Stomach (tissue), 8 donors: ENCODE measurements at regions not wholly inside any gene's neighbourhood (a gene's known extent, or its start where the extent isn't known, plus 50 kb on each side); places are given as distances from the start of the nearest gene placed in this dataset.

Experiments used
- DNase-seq, 2 donors: peaks; one replicate each; pipeline versions ENCODE4 v3.0.0 to v3.0.0-alpha.2; 2013 to 2019
- H3K27ac ChIP-seq, 5 donors: fragments of 200-600 bp in 4 of 5; sonication (generic) in 4 of 5; one replicate each; pipeline ENCODE4 v1.5.1; 2013 to 2019; ENCODE audit warnings: mild to moderate bottlenecking in 1 of 5, moderate library complexity in 1 of 5
- H3K27me3 ChIP-seq, 3 donors: fragments of 200-600 bp; sonication (generic); one replicate each; pipeline ENCODE4 v1.5.1; 2017 to 2019; ENCODE audit warnings: mixed run types in 1 of 3
- H3K36me3 ChIP-seq, 4 donors: fragments of 200-600 bp; sonication (generic); 1 replicate in 3 of 4; 2 replicates in 1 of 4; pipeline ENCODE4 v1.5.1; 2016 to 2019
- H3K4me1 ChIP-seq, 4 donors: fragments of 200-600 bp; sonication (generic); one replicate each; pipeline ENCODE4 v1.5.1; 2016 to 2019
- H3K4me3 ChIP-seq, 4 donors: fragments of 200-600 bp; sonication (generic) in 3 of 4; one replicate each; pipeline ENCODE4 v1.5.1; 2016 to 2019; ENCODE audit warnings: mild to moderate bottlenecking in 1 of 4
- H3K9me3 ChIP-seq, 4 donors: fragments of 200-600 bp; sonication (generic); one replicate each; pipeline ENCODE4 v1.5.1; 2016 to 2019
- CTCF ChIP-seq, 7 experiments: fragments of 450-650 bp in 4 of 7; fragments of 200-600 bp in 3 of 7; sonication (generic) in 3 of 7; IDR thresholded peaks; one replicate each; pipeline ENCODE4 v1.5.1; 2016 to 2019; ENCODE audit warnings: antibody characterized with exemption in 7 of 7, control low read depth in 2 of 7, mild to moderate bottlenecking in 1 of 7
- EP300 ChIP-seq: sonication (generic); formaldehyde crosslinking; IDR thresholded peaks from one replicate; pipeline ENCODE4 v1.6.1; 2017; ENCODE audit warnings: antibody characterized with exemption
- POLR2A ChIP-seq, 4 donors: fragments of 450-650 bp; IDR thresholded peaks; one replicate each; pipeline ENCODE4 v1.6.1; 2016; ENCODE audit warnings: antibody characterized with exemption in 4 of 4, control low read depth in 2 of 4, mild to moderate bottlenecking in 1 of 4, moderate library complexity in 1 of 4
- POLR2AphosphoS5 ChIP-seq, 3 donors: sonication (generic); formaldehyde crosslinking; IDR thresholded peaks; one replicate each; pipeline ENCODE4 v1.6.1; 2016; ENCODE audit warnings: antibody characterized with exemption in 3 of 3
- WGBS, 5 donors: extraction: QIAGEN DNeasy Blood & Tissue Kit in 3 of 5; methylation state at CpG; one replicate each; pipeline versions ENCODE4 v1.1.5 to v1.1.7; 2013 to 2018; 5-methylcytosine and 5-hydroxymethylcytosine counted together
- intact Hi-C: fragments of 100-400 bp; cut with DNase I; formaldehyde crosslinking; loops from one replicate; pipeline ENCODE4 v1.15.1; 2023; ENCODE audit warnings: low total_unique reads
- donor health status: healthy with polysubstance abuse.
- donor health status: Bipolar disorder and iron deficiency.
- donor health status: healthy.

- intact Hi-C loops = no loop called here
- no peaks in the 10 kb centered on the region for H3K4me1 ChIP-seq
- no peak overlapping the region for H3K4me3 ChIP-seq
- no peaks in the 10 kb centered on the region for H3K36me3 ChIP-seq
- TF ChIP-seq POLR2A (IDR thresholded peaks at IDR 0.05) (no peak), EP300 (no peak), CTCF (IDR thresholded peaks at IDR 0.05) (no peak), POLR2AphosphoS5 (IDR thresholded peaks at IDR 0.05) (no peak)
- peaks cover 0 to 15% (median 5%) of the 10 kb centered on the region in 4 donors for H3K9me3 ChIP-seq
- no peaks in the 10 kb centered on the region for H3K27me3 ChIP-seq
- WGBS, 5 donors = 27 to 79% (median 73%) methylated on average over 1 of the region's 1 CpG
- no peak for DNase-seq
- no peak overlapping the region for H3K27ac ChIP-seq
These were observed 237.8 kb upstream of the TBX3 start for GRCh38 chr12:114921781-114922180.

- peaks cover 0 to 15% (median 2%) of the 10 kb centered on the region in 4 donors for H3K9me3 ChIP-seq
- no peaks in the 10 kb centered on the region for H3K36me3 ChIP-seq
- intact Hi-C loops = no loop called here
- TF ChIP-seq EP300 (no peak), POLR2A (IDR thresholded peaks at IDR 0.05) (no peak), CTCF (IDR thresholded peaks at IDR 0.05) (no peak)
- 50 to 63% (median 58%) methylated on average over 5 of the region's 5 CpGs for WGBS, 5 donors
- no peaks in the 10 kb centered on the region for H3K27me3 ChIP-seq
- no peak overlapping the region for H3K4me3 ChIP-seq
- no peak for DNase-seq
- H3K4me1 ChIP-seq = no peaks in the 10 kb centered on the region
- peak overlapping the region in 1 of 5 donors; percentile 31 for H3K27ac ChIP-seq
These were observed 237.0 kb upstream of the TBX3 start for GRCh38 chr12:114920771-114921554.

- intact Hi-C loops = no loop called here
- H3K36me3 ChIP-seq = no peaks in the 10 kb centered on the region
- no peak overlapping the region for H3K4me3 ChIP-seq
- H3K9me3 ChIP-seq = peaks cover 0 to 15% (median 2%) of the 10 kb centered on the region in 4 donors
- 35 to 56% (median 43%) methylated on average over 8 of the region's 8 CpGs for WGBS, 5 donors
- H3K27me3 ChIP-seq = no peaks in the 10 kb centered on the region
- DNase-seq = no peak
- no peak overlapping the region for H3K27ac ChIP-seq
- no peaks in the 10 kb centered on the region for H3K4me1 ChIP-seq
- no peak for TF ChIP-seq EP300
These were observed 235.5 kb upstream of the TBX3 start for GRCh38 chr12:114919479-114919878.

GRCh38 chr12:114918535-114919233 is 234.7 kb upstream of the TBX3 start:
- intact Hi-C loops = no loop called here
- no peaks in the 10 kb centered on the region for H3K4me1 ChIP-seq
- no peak for TF ChIP-seq POLR2A (IDR thresholded peaks at IDR 0.05)
- TF ChIP-seq POLR2AphosphoS5 (IDR thresholded peaks at IDR 0.05) = no peak
- TF ChIP-seq EP300 = no peak
- TF ChIP-seq CTCF (IDR thresholded peaks at IDR 0.05) = no peak
- H3K9me3 ChIP-seq = peaks cover 0 to 15% (median 2%) of the 10 kb centered on the region in 4 donors
- H3K4me3 ChIP-seq = no peak overlapping the region
- H3K27ac ChIP-seq = no peak overlapping the region
- no peaks in the 10 kb centered on the region for H3K36me3 ChIP-seq
- H3K27me3 ChIP-seq = no peaks in the 10 kb centered on the region
- DNase-seq = peak in 1 of 2 donors; percentile 19
- 18 to 39% (median 25%) methylated on average over 3 of the region's 3 CpGs for WGBS, 5 donors

- Histone ChIP-seq H3K4me1 (no peaks in the 10 kb centered on the region), H3K36me3 (no peaks in the 10 kb centered on the region), H3K27me3 (no peaks in the 10 kb centered on the region), H3K4me3 (no peak overlapping the region), H3K27ac (no peak overlapping the region), H3K9me3 (peaks cover 0 to 15% (median 2%) of the 10 kb centered on the region in 4 donors)
- DNase-seq = no peak
- intact Hi-C loops = no loop called here
- TF ChIP-seq EP300 (no peak), POLR2AphosphoS5 (IDR thresholded peaks at IDR 0.05) (no peak)
These were observed 234.0 kb upstream of the TBX3 start for GRCh38 chr12:114917953-114918352.
